Neural progenitor cell (in vitro differentiated cells): ENCODE measurements at regions not wholly inside any gene's neighbourhood (a gene's known extent, or its start where the extent isn't known, plus 50 kb on each side); places are given as distances from the start of the nearest gene placed in this dataset.
"Not testable (repeated sequence)": the region's sequence is repeated elsewhere in the genome, so short reads cannot be mapped to it uniquely, and the experiment has no call there.

Experiments used
- DNase-seq: peaks from one replicate; pipeline ENCODE4 v3.0.0-alpha.2; 2016; ENCODE audit warnings: low spot score
- H2AFZ ChIP-seq: fragments of 200-600 bp; sonication (generic); replicated peaks from 2 replicates; pipeline ENCODE4 v1.6.1; 2016; ENCODE audit warnings: antibody characterized with exemption
- H3F3A ChIP-seq: fragments of 200-600 bp; sonication (generic); 2 replicates; pipeline ENCODE4 v1.6.1; 2016; ENCODE audit warnings: antibody characterized with exemption, low read depth
- H3K27ac ChIP-seq: fragments of 200-600 bp; sonication (generic); 2 replicates; pipeline ENCODE4 v1.5.1; 2016; ENCODE audit warnings: mild to moderate bottlenecking
- H3K27me3 ChIP-seq: fragments of 200-600 bp; sonication (generic); 2 replicates; pipeline ENCODE4 v1.6.1; 2016; ENCODE audit warnings: mild to moderate bottlenecking, moderate library complexity
- H3K36me3 ChIP-seq: fragments of 200-600 bp; sonication (generic); 2 replicates; pipeline ENCODE4 v1.5.1; 2016
- H3K4me1 ChIP-seq: fragments of 200-600 bp; sonication (generic); 2 replicates; pipeline ENCODE4 v1.6.1; 2016; ENCODE audit warnings: mixed run types
- H3K4me2 ChIP-seq: fragments of 200-600 bp; sonication (generic); 2 replicates; pipeline ENCODE4 v1.6.1; 2016
- H3K4me3 ChIP-seq: fragments of 200-600 bp; sonication (generic); 2 replicates; pipeline ENCODE4 v1.5.1; 2016
- H3K79me2 ChIP-seq: fragments of 200-600 bp; sonication (generic); 2 replicates; pipeline ENCODE4 v1.6.1; 2016; ENCODE audit warnings: low read depth
- H3K9ac ChIP-seq: fragments of 200-600 bp; sonication (generic); 2 replicates; pipeline ENCODE4 v1.6.1; 2016
- H3K9me3 ChIP-seq: fragments of 200-600 bp; sonication (generic); 2 replicates; pipeline ENCODE4 v1.5.1; 2016; ENCODE audit warnings: low read depth
- H4K20me1 ChIP-seq: fragments of 200-600 bp; sonication (generic); 2 replicates; pipeline ENCODE4 v1.6.1; 2016; ENCODE audit warnings: low read depth
- H3K27ac Mint-ChIP-seq: 3 replicates; pipeline ENCODE4 v1.8.0; 2021; ENCODE audit warnings: mixed read lengths
- H3K27me3 Mint-ChIP-seq: 2 replicates; pipeline ENCODE4 v1.8.0; 2022; ENCODE audit warnings: low read depth, mild to moderate bottlenecking, inconsistent platforms, moderate library complexity, mixed read lengths; ENCODE audit not compliant: insufficient read depth
- H3K36me3 Mint-ChIP-seq: 3 replicates; pipeline ENCODE4 v1.8.0; 2021; ENCODE audit warnings: mixed read lengths
- H3K4me1 Mint-ChIP-seq: 3 replicates; pipeline ENCODE4 v1.8.0; 2021; ENCODE audit warnings: mixed read lengths
- H3K4me3 Mint-ChIP-seq: 3 replicates; pipeline ENCODE4 v1.8.0; 2021; ENCODE audit warnings: mild to moderate bottlenecking, moderate library complexity, mixed read lengths
- H3K9me3 Mint-ChIP-seq: 3 replicates; pipeline ENCODE4 v1.8.0; 2020; ENCODE audit warnings: mixed read lengths

GRCh38 chr1:146883190-146883589, 54.9 kb upstream of the NBPF12 start:
- not testable (repeated sequence) for H3K27me3 Mint-ChIP-seq, H3K9me3 Mint-ChIP-seq, H3K27ac Mint-ChIP-seq

DNA sequence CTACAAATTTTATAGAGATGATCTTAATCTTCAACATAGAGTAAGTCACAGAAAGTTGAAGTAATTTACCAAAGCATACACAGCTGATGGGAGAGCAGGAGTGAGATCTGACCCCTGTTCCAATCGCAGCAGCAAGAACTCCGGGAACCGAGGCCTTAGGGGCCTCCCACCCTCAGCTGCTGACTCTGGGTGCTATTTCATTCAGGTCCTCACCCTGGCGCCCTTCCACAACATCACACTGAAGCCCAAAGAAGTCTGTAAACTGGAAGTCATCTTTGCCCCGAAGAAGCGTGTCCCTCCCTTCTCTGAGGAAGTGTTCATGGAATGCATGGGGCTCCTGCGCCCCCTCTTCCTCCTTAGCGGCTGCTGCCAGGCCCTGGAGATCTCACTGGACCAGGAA, 57.0 kb upstream of the NBPF12 start:
- H3K9ac ChIP-seq, H4K20me1 ChIP-seq, H3K27me3 ChIP-seq, H3K36me3 Mint-ChIP-seq, H3K4me3 ChIP-seq, H3K27ac ChIP-seq, H3K4me3 Mint-ChIP-seq, H3K36me3 ChIP-seq, H3K4me2 ChIP-seq, H3K9me3 ChIP-seq, H2AFZ ChIP-seq, H3K79me2 ChIP-seq, DNase-seq, H3K4me1 ChIP-seq, H3K27ac Mint-ChIP-seq, H3K9me3 Mint-ChIP-seq, H3F3A ChIP-seq, H3K27me3 Mint-ChIP-seq, H3K4me1 Mint-ChIP-seq: not testable (repeated sequence)

More at GRCh38 chr1:146883190-146883589, 54.9 kb upstream of the NBPF12 start:
- not testable (repeated sequence) for H3K27ac ChIP-seq, H3K4me1 Mint-ChIP-seq, H3K4me3 Mint-ChIP-seq, H3K4me1 ChIP-seq, H3K36me3 ChIP-seq, H3K79me2 ChIP-seq, H4K20me1 ChIP-seq, H3K27me3 ChIP-seq, H3K9me3 ChIP-seq, H3K4me3 ChIP-seq, H2AFZ ChIP-seq, DNase-seq, H3K9ac ChIP-seq, H3K4me2 ChIP-seq, H3F3A ChIP-seq, H3K36me3 Mint-ChIP-seq

GRCh38 chr1:146863799-146864319, 74.3 kb upstream of the NBPF12 start:
- not testable (repeated sequence) for H3K27me3 ChIP-seq, H3K9ac ChIP-seq, DNase-seq, H3K9me3 Mint-ChIP-seq, H3F3A ChIP-seq, H3K36me3 ChIP-seq, H3K9me3 ChIP-seq, H3K4me2 ChIP-seq, H4K20me1 ChIP-seq, H2AFZ ChIP-seq, H3K27ac Mint-ChIP-seq, H3K27ac ChIP-seq, H3K4me3 ChIP-seq, H3K79me2 ChIP-seq, H3K27me3 Mint-ChIP-seq, H3K4me1 Mint-ChIP-seq, H3K36me3 Mint-ChIP-seq, H3K4me1 ChIP-seq, H3K4me3 Mint-ChIP-seq

- H3K4me1 ChIP-seq, H3K79me2 ChIP-seq, H3K9me3 ChIP-seq, H3K4me3 ChIP-seq, H3K27ac Mint-ChIP-seq, H3K27me3 Mint-ChIP-seq, H3K27ac ChIP-seq, H3F3A ChIP-seq, H3K9me3 Mint-ChIP-seq, H3K36me3 Mint-ChIP-seq, H3K4me3 Mint-ChIP-seq, DNase-seq, H3K4me1 Mint-ChIP-seq, H4K20me1 ChIP-seq, H3K27me3 ChIP-seq, H3K4me2 ChIP-seq, H3K36me3 ChIP-seq, H3K9ac ChIP-seq, H2AFZ ChIP-seq: not testable (repeated sequence)
Measured at GRCh38 chr1:146853147-146853546, 85.0 kb upstream of the NBPF12 start.

- not testable (repeated sequence) for H3K9ac ChIP-seq, H3F3A ChIP-seq, H3K27me3 Mint-ChIP-seq, H3K27ac Mint-ChIP-seq, H3K27me3 ChIP-seq, H3K9me3 ChIP-seq, H3K79me2 ChIP-seq, H3K36me3 ChIP-seq, H3K4me2 ChIP-seq, H3K4me1 ChIP-seq, H3K4me3 Mint-ChIP-seq, DNase-seq, H3K9me3 Mint-ChIP-seq, H3K27ac ChIP-seq, H2AFZ ChIP-seq, H3K4me1 Mint-ChIP-seq, H4K20me1 ChIP-seq, H3K36me3 Mint-ChIP-seq, H3K4me3 ChIP-seq
Measured at GRCh38 chr1:146850352-146850889, 87.7 kb upstream of the NBPF12 start.

DNA sequence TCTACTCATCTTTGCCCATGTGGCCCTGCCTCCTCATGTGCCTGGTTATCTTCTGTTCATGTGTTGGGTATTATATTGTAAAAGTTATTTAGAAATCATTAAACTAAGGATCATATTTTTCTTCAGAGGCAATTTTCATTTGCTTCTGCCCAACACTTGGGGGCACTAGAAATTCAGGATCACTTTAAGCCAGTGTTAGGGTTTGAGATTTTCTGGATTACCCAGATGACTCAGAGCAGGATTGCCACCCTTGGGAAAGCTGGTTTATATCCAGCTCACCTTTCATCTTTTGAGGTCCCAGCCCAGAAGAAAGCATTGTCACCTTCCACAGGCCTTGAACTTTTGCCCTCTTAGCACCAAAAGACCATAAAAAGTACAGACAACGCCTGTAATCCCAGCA, 99.4 kb upstream of the NBPF12 start:
- H3F3A ChIP-seq, DNase-seq, H3K4me1 Mint-ChIP-seq, H4K20me1 ChIP-seq, H3K9me3 ChIP-seq, H3K27me3 ChIP-seq, H3K79me2 ChIP-seq, H3K4me2 ChIP-seq, H3K27me3 Mint-ChIP-seq, H3K36me3 Mint-ChIP-seq, H3K27ac ChIP-seq, H3K4me3 Mint-ChIP-seq, H3K27ac Mint-ChIP-seq, H2AFZ ChIP-seq, H3K4me1 ChIP-seq, H3K4me3 ChIP-seq, H3K9me3 Mint-ChIP-seq, H3K36me3 ChIP-seq, H3K9ac ChIP-seq: not testable (repeated sequence)

DNA sequence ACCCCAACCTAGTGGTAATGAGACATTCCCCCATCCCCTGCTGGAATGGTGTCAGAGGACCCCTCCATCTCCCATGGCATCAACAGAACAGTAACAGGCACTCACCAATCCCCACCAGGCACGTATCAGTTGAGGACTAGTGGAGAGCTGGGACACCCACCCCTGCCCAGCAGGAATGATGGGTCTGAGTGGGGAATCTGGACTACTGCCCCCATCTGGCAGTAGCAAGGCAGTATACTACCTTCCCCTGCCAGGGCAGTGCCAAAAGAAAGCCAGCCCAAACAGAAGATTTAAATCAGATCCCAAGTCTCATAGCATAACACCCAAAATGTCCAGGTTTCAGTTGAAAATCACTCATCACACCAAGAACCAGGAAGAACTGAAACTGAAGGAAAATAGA, 111.2 kb upstream of the NBPF12 start:
- H3K27ac ChIP-seq, H3K4me1 Mint-ChIP-seq, H3K36me3 Mint-ChIP-seq, H3K27ac Mint-ChIP-seq, DNase-seq, H3K4me2 ChIP-seq, H3K9me3 ChIP-seq, H3K9ac ChIP-seq, H3K27me3 ChIP-seq, H4K20me1 ChIP-seq, H3K27me3 Mint-ChIP-seq, H3F3A ChIP-seq, H3K79me2 ChIP-seq, H3K36me3 ChIP-seq, H3K4me3 Mint-ChIP-seq, H3K9me3 Mint-ChIP-seq, H3K4me3 ChIP-seq, H3K4me1 ChIP-seq, H2AFZ ChIP-seq: not testable (repeated sequence)

DNA sequence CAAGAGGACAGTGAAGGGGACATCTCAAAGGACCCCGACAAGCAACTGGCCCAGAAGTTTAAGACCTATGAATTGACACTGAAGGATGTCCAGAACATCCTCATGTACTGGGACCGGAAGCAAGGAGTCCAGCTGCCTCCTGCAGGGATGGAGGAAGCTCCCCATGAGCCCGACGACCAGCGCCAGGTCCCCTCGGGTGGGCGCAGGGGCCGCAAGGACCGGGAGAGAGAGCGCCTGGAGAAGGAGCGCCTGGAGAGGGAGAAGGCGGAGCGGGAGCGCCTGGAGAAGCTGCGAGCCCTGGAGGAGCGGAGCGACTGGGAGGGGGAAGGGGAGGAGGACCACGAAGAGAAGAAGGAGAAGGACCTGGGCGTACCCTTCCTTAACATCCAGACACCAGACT, 143.9 kb upstream of the NBPF12 start:
- H3K27ac ChIP-seq, H3K9me3 Mint-ChIP-seq, H3K4me1 ChIP-seq, H3K4me2 ChIP-seq, H3K36me3 ChIP-seq, H3K27me3 Mint-ChIP-seq, H3K4me3 ChIP-seq, H3F3A ChIP-seq, H3K27me3 ChIP-seq, H3K9me3 ChIP-seq, H3K9ac ChIP-seq, H4K20me1 ChIP-seq, DNase-seq, H3K4me3 Mint-ChIP-seq, H3K27ac Mint-ChIP-seq, H3K36me3 Mint-ChIP-seq, H3K79me2 ChIP-seq, H2AFZ ChIP-seq, H3K4me1 Mint-ChIP-seq: not testable (repeated sequence)
